ENCODE measurements at regions not wholly inside any gene's neighbourhood (a gene's known extent, or its start where the extent isn't known, plus 50 kb on each side); places are given as distances from the start of the nearest gene placed in this dataset.

DNA sequence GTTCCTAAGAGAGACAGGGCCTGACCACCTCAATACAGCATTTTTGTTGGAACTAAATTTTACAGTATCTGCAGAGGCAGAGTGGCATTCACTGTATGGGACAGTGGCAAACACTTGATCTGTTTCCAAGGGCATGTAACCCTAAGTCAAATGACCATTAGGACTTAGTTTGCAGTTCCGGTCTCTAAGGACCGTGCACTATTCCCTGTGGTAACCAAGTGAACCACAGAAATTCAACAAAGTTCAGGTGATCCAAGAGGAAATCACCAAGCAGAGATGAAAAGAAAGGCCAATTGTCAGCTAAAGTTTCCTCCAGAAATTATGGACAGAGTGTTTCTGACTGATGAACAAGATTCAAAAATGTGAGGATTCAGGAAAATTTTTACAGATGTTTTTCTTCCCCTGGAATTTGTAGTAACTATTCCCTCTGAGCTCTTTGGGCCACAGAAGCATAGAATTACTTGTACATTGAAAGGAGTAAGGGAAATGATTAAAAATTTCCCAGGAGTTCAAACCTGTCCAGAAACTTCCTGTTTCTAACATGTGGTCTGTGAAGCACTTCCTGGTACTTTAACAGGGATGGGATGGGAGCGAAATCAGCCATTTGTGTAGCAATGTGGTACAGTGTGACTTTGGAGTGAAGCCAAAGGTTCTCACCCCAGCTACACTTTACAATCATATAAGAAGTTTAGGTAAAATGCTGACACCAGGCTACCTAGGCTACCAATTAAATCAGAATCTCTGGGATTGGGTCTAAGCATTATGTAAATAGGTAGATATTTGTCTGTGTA, 266.1 kb upstream of the MAP3K1 start:
- no peak for DNase-seq (ENCODE audit: low read depth in 2 of 2)

DNA sequence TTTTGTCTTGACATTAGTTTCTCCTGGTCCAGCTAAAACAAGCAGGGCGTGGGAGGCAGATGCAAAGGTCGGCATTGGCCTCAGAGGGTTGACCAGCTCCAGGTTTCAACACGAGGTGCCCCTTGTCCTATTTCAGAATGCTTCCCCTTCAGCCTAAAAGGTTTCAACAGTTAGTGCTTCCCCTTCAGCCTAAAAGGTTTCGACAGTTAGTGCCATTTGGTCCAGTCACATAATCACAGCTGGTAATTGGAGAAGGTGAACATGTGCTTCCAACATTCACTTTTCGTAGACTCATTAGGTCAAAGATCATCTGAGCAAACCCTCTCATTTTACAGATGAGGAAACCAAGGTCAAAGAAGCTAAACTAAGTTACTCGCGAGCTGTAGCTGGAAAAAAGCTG, 270.3 kb upstream of the MAP3K1 start:
- no peak for DNase-seq (ENCODE audit: low read depth in 2 of 2)

GRCh38 chr5:56543441-56544388, 271.6 kb upstream of the MAP3K1 start:
- DNase-seq (ENCODE audit: low read depth in 2 of 2): no peak

DNA sequence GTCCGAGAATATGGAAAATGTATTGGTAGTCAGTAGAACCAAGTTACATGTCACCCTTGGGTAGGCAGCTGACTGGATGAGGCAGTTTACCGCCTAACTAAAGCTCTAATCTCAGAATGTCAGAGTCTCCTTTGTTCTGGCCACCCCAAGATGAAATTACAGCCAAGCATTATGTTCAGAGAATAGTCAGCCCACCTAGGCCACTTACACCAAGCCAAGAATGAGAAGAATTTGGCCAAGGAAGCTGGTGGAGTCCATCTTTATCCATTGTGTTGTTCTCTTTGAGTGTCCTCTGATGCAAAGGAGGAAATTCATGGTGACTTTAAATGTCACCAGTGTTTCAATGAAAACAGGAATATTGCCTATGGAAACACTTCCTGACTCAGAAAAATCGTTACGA, 275.1 kb upstream of the MAP3K1 start:
- no peak for DNase-seq (ENCODE audit: low read depth in 2 of 2)

- no peak for DNase-seq (ENCODE audit: low read depth in 2 of 2)
These were observed 276.8 kb upstream of the MAP3K1 start for GRCh38 chr5:56538580-56538979.

DNA sequence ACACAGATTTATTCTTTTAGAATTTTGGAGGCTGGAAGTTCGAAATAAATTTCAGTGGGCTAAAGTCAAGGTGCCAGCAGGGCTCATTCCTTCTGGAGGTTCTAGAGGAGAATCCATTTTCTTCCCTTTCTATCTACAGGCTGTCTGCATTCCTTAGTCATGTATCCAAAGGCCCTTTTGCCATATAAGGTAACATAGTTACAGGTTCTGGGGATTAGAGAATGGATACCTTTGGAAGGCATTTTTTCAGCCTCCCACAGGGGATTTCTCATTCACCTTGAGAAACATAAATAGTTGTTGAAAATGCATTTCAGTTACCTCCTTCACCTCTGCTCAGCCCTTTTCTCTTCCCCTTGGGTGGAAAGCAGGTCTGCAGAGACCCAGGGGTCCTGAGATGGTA, 280.0 kb upstream of the MAP3K1 start:
- DNase-seq (ENCODE audit: low read depth in 2 of 2): no peak

- no peak for DNase-seq (ENCODE audit: low read depth in 2 of 2)
These were observed 281.1 kb upstream of the MAP3K1 start for GRCh38 chr5:56534102-56534829.

GRCh38 chr5:56532466-56532865, 282.9 kb upstream of the MAP3K1 start:
- no peak for DNase-seq (ENCODE audit: low read depth in 2 of 2)

DNA sequence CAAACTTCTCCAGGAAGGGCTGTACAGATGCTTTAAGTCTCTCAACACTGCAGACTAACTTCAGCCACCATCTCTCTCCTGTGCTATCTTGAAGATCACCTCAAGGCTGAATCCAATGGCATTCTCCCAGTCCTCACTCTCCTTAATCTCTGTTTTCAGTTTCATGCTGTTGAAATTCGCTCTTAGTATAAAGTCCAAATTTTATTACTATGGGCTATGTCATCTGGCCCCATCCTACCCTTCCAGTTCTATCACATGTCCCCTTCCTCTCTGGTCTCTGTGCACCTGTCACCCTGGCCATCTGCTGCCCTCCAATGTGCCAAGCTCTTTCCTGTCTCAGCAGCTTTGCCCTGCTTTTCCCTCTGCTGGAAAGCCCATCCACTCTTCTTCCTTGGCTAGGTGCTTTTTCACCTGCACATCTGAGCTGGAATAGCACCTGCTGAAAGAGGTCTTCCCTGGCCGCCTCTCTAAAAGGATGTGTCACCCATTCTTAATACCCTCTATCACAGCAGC, 284.7 kb upstream of the MAP3K1 start:
- DNase-seq (ENCODE audit: low read depth in 2 of 2): no peak

GRCh38 chr5:56529666-56530430, 285.5 kb upstream of the MAP3K1 start:
- DNase-seq (ENCODE audit: low read depth in 2 of 2): no peak

DNA sequence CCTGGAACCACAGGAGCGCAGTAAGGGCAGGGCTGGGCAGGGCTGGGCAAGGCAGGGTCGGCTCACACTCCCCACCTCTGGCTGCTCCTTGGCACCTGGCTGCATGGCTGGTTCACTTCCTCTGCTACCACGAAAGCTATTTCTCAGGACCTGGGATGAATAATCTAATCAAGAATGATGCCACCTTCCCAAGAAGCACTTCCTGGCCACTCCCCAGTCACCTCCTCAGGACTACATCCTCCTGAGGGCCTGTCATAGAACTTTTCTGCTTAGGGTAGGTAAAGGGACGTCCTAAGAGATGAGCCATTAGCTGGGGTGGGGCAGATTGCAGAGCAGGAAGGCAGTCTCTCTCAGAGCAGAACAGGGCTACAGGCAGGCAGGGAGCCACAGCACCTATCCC, 288.2 kb upstream of the MAP3K1 start:
- DNase-seq (ENCODE audit: low read depth in 2 of 2): no peak

DNA sequence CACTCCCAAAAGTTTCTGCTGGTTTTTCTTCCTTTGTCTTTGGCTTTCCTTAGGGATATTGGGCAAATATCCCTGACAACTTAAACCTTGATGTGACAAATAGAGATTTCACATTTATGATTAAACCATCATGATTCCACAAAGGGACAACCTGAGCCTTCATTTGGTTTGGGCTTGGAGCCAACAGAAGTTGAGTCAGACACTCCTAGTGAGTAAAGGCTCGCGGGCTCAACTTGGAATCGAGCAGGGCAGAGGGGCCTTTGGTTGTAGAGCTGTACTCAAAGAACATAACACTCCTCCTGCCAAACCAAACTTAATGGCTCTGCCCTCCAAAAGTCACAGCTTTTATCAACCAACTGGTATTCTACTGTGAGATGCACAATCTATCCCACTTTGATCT, 290.2 kb upstream of the MAP3K1 start:
- DNase-seq (ENCODE audit: low read depth in 2 of 2): no peak

DNA sequence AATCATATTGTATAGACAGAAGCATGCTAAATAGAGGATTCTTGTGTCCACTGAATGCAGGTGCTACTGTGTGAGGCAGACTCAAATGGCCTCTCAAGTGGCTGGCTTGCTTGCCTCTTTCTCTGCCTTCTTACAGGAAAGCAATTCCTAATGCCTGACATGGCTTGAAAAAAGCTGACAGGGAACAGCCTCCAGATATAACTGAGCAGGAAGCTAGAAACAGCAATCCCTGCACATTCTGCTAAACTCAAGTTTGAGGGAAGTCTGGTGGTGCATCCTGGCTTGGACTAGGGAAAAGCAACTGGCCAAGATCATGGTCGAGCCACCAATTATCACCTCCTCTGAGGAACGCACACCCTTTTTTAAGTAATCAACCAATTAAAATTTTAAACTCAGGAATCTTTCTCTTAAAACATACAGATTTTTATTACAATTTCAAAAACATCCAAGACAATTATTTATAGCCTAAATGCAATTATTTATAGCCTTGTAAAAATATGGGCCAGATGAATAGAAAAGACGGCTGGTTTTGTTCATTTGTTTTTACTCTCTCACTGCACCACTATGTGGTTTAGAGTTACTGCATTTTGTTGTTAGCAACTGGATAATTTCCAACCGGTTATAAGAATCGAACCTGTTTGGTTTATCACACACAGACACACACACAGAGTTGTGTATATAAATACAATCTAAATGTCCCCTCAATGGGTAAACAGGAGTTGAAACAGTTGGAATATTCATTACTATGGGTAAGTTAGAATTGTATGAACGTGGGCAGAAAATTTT, 290.9 kb upstream of the ANKRD55 start:
- no peak for DNase-seq (ENCODE audit: low read depth in 2 of 2)

- no peak for DNase-seq (ENCODE audit: low read depth in 2 of 2)
These were observed 289.8 kb upstream of the ANKRD55 start for GRCh38 chr5:56522960-56523359.

DNA sequence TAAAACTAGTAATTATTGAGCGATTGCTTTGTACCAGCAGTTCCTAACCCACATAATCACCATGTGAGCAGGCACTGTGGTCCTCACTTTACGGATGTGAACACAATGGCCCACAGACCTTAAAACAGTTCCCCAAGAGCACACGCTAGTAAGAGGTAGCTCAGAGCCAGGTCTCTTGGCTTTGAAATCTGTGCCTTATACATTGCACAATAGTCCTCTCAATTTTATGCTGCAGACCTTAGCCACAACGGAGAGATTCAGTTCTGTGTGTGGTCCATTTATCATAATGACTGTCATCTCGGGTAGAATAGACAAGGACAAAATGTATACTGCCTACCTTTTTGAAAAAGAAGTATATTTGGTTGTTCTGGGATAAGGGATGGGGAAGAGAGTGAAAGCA, 289.0 kb upstream of the ANKRD55 start:
- no peak for DNase-seq (ENCODE audit: low read depth in 2 of 2)

DNA sequence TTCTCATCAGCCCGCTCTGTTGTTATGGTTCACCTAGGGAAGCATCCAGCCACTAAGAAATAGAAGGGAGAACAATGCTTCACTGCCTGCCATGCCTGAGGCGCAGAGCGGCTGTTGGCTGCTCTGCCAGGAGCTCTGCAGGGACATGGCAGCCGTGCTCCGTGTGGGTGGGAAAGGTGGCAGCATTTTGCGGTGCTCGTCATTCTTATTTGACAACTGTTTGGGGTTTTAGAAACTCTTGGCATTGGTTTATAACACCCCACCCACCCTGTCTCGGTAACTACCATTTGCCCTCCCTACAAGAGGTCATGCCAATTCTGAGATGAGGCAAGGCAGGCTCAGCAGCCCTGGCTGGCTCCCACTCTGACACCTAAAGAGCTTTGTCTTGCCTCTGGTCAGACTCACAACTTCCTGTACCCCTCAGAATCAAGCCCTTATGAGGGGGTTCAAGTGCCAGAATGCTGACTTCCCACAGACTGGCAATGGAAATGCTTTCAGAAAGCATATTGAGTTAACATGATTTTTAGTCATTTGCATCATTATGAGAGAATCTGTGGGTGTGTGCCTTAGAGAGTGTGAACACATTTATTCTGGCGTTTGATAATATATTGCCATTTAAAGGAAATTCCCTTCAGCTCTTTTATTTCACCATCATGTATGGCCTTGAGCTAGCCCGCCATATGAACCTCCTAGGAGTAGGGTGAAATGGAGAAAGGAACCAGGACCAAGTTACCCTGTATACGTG, 288.0 kb upstream of the ANKRD55 start:
- DNase-seq (ENCODE audit: low read depth in 2 of 2): no peak

- DNase-seq (ENCODE audit: low read depth in 2 of 2): no peak
These were observed 285.7 kb upstream of the ANKRD55 start for GRCh38 chr5:56518820-56519219.

DNA sequence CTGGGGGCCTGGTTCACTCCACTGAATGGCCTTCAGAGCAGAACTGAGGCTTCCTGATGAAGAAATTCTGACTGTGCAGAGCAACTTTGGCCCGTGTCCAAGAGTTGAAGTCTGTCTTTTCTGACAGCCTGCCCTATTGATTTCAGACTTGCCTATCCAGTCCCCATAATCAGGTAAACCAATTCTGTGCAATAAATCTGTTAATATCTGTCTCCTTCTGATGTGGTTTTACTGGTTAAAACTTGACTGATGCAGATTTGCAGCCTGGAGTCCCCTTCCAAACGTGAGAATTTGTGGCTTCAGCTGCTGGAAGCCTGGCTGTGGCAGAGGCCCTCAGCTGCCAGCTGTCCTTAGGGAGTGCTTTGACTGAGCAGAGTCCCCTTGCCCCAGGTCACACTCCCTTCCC, 283.9 kb upstream of the ANKRD55 start:
- no peak for DNase-seq (ENCODE audit: low read depth in 2 of 2)

DNA sequence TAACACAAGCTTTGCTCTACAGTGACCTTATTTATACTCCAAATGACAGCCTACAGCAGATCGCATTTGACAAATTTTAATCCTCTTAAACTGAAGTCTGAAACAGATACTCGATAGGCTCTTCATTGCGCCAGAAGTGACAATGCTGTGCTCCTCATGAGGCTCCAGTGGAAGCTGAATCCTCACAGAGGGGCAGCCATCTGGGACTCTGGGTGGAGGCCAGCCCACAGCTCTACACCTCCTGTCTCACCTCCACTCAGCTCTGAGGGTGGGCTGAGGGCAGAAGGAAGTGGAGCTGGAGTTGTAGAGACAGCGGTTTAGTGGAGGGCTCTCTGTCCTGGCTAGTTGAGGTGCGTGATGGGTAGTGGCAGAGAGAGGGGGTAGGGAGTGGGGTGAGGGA, 283.3 kb upstream of the ANKRD55 start:
- DNase-seq (ENCODE audit: low read depth in 2 of 2): no peak

DNA sequence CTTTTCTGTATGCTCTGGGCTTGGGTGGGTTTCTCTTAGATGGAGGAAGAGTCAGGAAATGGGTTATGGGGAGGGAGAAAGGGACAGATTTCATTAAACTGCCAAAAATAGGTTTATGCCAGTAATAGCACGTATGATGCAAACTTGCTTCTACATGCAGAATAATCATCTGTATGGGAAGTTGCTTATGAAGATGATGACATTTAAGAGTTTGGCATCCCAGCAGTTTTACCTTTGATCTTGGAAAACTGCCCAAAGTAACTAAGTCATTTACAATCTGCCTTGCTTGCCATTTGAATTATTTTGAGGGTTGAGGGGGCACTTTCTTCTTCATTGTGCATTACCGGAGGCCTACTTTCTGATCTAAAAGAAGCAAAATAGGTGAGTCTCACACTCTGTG, 282.9 kb upstream of the ANKRD55 start:
- no peak for DNase-seq (ENCODE audit: low read depth in 2 of 2)

Data from stimulated activated CD8-positive, alpha-beta memory T cell treated with anti-CD3 and anti-CD28 coated beads, Interleukin-2, amount 100 ng/mL, for 1 hour (primary cell).